ENCODE measurements at regions not wholly inside any gene's neighbourhood (a gene's known extent, or its start where the extent isn't known, plus 50 kb on each side); places are given as distances from the start of the nearest gene placed in this dataset.

GRCh38 chr2:33671198-33671597 is 72.1 kb upstream of the FAM98A start:
- H3K36me3 ChIP-seq, result no peaks in the 10 kb centered on the region
- 95 to 97% methylated on average over 2 of the region's 2 CpGs for whole genome bisulfite sequencing, 2 donors
- TF ChIP-seq, protein P1, sequence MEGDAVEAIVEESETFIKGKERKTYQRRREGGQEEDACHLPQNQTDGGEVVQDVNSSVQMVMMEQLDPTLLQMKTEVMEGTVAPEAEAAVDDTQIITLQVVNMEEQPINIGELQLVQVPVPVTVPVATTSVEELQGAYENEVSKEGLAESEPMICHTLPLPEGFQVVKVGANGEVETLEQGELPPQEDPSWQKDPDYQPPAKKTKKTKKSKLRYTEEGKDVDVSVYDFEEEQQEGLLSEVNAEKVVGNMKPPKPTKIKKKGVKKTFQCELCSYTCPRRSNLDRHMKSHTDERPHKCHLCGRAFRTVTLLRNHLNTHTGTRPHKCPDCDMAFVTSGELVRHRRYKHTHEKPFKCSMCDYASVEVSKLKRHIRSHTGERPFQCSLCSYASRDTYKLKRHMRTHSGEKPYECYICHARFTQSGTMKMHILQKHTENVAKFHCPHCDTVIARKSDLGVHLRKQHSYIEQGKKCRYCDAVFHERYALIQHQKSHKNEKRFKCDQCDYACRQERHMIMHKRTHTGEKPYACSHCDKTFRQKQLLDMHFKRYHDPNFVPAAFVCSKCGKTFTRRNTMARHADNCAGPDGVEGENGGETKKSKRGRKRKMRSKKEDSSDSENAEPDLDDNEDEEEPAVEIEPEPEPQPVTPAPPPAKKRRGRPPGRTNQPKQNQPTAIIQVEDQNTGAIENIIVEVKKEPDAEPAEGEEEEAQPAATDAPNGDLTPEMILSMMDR (IDR thresholded peaks at IDR 0.05), result no peak
- TF ChIP-seq POLR2A (IDR thresholded peaks at IDR 0.05), result no peak
- H3K27me3 ChIP-seq, result no peaks in the 10 kb centered on the region
- no peak overlapping the region for H3K27ac ChIP-seq
- DNase-seq, result no peak
- H3K4me3 ChIP-seq, result no peak overlapping the region
- no peaks in the 10 kb centered on the region for H3K9me3 ChIP-seq
- no peaks in the 10 kb centered on the region for H3K4me1 ChIP-seq
- intact Hi-C loops (cut with DNase I), result no loop called here

GRCh38 chr2:33670392-33670937 is 71.4 kb upstream of the FAM98A start:
- Histone ChIP-seq H3K4me3 (no peak overlapping the region), H3K9me3 (no peaks in the 10 kb centered on the region), H3K27me3 (no peaks in the 10 kb centered on the region), H3K4me1 (no peaks in the 10 kb centered on the region), H3K27ac (no peak overlapping the region), H3K36me3 (no peaks in the 10 kb centered on the region)
- no peak for DNase-seq
- TF ChIP-seq POLR2A (IDR thresholded peaks at IDR 0.05), result no peak
- TF ChIP-seq, protein P1 (IDR thresholded peaks at IDR 0.05), result no peak
- intact Hi-C loops (cut with DNase I), result no loop called here
- WGBS, 2 donors, result 75 to 83% methylated on average over 3 to 4 of the region's 4 CpGs

DNA sequence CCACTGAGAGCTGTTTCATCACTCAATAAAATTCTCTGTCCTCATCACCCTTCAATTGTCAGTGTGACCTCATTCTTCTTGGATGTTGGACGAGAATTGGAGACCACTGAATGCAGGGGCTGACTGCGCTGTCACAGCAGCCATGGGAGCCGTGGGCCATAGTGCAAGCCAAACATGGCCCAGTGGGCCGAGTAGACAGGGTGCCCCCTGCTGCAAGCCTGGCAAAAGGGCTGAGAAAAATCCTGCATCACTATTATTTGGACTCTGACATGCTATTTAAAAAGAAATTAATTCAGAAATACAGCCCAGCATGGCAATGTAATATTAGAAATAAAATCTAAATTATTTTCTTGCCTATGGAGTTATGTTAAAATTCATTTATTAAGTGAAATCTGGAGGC is 67.8 kb upstream of the FAM98A start:
- no peak overlapping the region for H3K27ac ChIP-seq
- H3K36me3 ChIP-seq, result no peaks in the 10 kb centered on the region
- 44 to 62% methylated on average over 2 to 3 of the region's 4 CpGs for WGBS, 2 donors
- no peak for DNase-seq
- H3K4me1 ChIP-seq, result no peaks in the 10 kb centered on the region
- intact Hi-C loops (cut with DNase I), result no loop called here
- H3K27me3 ChIP-seq, result no peaks in the 10 kb centered on the region
- TF ChIP-seq, protein P1 (IDR thresholded peaks at IDR 0.05), result no peak
- no peak for TF ChIP-seq POLR2A (IDR thresholded peaks at IDR 0.05)
- H3K9me3 ChIP-seq, result peaks cover 0 to 6% (median 0%) of the 10 kb centered on the region in 3 donors
- H3K4me3 ChIP-seq, result no peak overlapping the region

DNA sequence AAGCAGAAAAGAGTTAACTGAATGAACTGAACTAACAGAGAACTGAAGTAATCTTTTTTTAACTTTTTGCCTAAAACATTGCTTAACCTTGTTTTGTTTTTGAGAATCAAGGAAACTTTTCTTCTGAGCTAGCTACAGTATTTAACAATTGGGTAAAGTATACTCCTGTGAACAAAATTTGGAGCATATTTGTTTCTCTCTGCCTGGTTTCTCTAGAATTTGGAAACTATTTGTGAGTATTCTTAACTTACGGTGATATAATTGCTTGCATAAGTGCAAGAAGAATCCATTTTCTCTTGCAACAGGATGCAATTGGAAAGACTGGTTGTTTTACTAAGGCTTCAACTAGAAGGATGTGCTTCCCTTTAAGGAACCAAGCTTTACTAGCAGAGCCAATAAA is 65.9 kb upstream of the FAM98A start:
- peaks cover 0 to 6% (median 0%) of the 10 kb centered on the region in 3 donors for H3K9me3 ChIP-seq
- no peaks in the 10 kb centered on the region for H3K4me1 ChIP-seq
- no peak overlapping the region for H3K4me3 ChIP-seq
- WGBS, 2 donors, result 83 to 93% methylated on average over 1 of the region's 1 CpG
- H3K27ac ChIP-seq, result no peak overlapping the region
- no peaks in the 10 kb centered on the region for H3K36me3 ChIP-seq
- DNase-seq, result no peak
- TF ChIP-seq POLR2A (IDR thresholded peaks at IDR 0.05), result no peak
- TF ChIP-seq, protein P1 (IDR thresholded peaks at IDR 0.05), result no peak
- intact Hi-C loops (cut with DNase I), result no loop called here
- H3K27me3 ChIP-seq, result no peaks in the 10 kb centered on the region

- H3K4me1 ChIP-seq, result no peaks in the 10 kb centered on the region
- H3K36me3 ChIP-seq, result no peaks in the 10 kb centered on the region
- H3K27me3 ChIP-seq, result no peaks in the 10 kb centered on the region
- DNase-seq, result no peak
- no peak overlapping the region for H3K4me3 ChIP-seq
- H3K27ac ChIP-seq, result no peak overlapping the region
- H3K9me3 ChIP-seq, result peaks cover 0 to 6% (median 0%) of the 10 kb centered on the region in 3 donors
- 63 to 65% methylated on average over 9 to 10 of the region's 10 CpGs for WGBS, 2 donors
- intact Hi-C loops (cut with DNase I), result no loop called here
- TF ChIP-seq, protein P1 (IDR thresholded peaks at IDR 0.05), result no peak
- no peak for TF ChIP-seq POLR2A (IDR thresholded peaks at IDR 0.05)
Observed at GRCh38 chr2:33660416-33661123, 61.5 kb upstream of the FAM98A start.
